ENCODE measurements at regions not wholly inside any gene's neighbourhood (a gene's known extent, or its start where the extent isn't known, plus 50 kb on each side); places are given as distances from the start of the nearest gene placed in this dataset.

DNA sequence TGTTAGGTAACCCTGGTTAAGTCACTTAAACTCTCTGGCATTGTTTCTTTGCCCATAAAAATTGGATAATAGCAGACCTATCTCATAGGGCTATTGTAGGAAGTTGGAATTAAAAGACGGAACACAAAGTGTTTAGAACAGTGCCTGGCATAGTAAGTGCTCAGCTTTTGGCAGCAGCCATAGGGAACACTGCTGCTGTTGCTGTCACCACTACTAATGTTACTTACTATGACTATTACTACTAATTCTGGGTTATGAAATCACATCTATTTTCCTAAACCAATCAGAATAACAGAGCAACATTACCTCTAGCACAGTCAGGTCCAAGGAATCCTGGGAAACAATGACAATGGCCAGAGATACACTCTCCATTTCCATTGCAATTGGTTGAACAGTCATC, 300.0 kb downstream of the SH2D1A start:
- TF ChIP-seq, protein P1, sequence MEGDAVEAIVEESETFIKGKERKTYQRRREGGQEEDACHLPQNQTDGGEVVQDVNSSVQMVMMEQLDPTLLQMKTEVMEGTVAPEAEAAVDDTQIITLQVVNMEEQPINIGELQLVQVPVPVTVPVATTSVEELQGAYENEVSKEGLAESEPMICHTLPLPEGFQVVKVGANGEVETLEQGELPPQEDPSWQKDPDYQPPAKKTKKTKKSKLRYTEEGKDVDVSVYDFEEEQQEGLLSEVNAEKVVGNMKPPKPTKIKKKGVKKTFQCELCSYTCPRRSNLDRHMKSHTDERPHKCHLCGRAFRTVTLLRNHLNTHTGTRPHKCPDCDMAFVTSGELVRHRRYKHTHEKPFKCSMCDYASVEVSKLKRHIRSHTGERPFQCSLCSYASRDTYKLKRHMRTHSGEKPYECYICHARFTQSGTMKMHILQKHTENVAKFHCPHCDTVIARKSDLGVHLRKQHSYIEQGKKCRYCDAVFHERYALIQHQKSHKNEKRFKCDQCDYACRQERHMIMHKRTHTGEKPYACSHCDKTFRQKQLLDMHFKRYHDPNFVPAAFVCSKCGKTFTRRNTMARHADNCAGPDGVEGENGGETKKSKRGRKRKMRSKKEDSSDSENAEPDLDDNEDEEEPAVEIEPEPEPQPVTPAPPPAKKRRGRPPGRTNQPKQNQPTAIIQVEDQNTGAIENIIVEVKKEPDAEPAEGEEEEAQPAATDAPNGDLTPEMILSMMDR (IDR thresholded peaks at IDR 0.05; ENCODE audit: low read depth, low read length, missing input control), result no peak
- TF ChIP-seq, protein P2, sequence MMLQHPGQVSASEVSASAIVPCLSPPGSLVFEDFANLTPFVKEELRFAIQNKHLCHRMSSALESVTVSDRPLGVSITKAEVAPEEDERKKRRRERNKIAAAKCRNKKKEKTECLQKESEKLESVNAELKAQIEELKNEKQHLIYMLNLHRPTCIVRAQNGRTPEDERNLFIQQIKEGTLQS (IDR thresholded peaks at IDR 0.05), result no peak
- TF ChIP-seq YY1 (IDR thresholded peaks at IDR 0.05) (no peak), GABPA (IDR thresholded peaks at IDR 0.05 in 1 of 2, conservative IDR thresholded peaks at IDR 0.05 in 1 of 2) (no peak), RAD21 (IDR thresholded peaks at IDR 0.05) (no peak)
- TF ChIP-seq, protein P3, sequence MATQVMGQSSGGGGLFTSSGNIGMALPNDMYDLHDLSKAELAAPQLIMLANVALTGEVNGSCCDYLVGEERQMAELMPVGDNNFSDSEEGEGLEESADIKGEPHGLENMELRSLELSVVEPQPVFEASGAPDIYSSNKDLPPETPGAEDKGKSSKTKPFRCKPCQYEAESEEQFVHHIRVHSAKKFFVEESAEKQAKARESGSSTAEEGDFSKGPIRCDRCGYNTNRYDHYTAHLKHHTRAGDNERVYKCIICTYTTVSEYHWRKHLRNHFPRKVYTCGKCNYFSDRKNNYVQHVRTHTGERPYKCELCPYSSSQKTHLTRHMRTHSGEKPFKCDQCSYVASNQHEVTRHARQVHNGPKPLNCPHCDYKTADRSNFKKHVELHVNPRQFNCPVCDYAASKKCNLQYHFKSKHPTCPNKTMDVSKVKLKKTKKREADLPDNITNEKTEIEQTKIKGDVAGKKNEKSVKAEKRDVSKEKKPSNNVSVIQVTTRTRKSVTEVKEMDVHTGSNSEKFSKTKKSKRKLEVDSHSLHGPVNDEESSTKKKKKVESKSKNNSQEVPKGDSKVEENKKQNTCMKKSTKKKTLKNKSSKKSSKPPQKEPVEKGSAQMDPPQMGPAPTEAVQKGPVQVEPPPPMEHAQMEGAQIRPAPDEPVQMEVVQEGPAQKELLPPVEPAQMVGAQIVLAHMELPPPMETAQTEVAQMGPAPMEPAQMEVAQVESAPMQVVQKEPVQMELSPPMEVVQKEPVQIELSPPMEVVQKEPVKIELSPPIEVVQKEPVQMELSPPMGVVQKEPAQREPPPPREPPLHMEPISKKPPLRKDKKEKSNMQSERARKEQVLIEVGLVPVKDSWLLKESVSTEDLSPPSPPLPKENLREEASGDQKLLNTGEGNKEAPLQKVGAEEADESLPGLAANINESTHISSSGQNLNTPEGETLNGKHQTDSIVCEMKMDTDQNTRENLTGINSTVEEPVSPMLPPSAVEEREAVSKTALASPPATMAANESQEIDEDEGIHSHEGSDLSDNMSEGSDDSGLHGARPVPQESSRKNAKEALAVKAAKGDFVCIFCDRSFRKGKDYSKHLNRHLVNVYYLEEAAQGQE (IDR thresholded peaks at IDR 0.05), result no peak
